ENCODE measurements at regions not wholly inside any gene's neighbourhood (a gene's known extent, or its start where the extent isn't known, plus 50 kb on each side); places are given as distances from the start of the nearest gene placed in this dataset.

DNA sequence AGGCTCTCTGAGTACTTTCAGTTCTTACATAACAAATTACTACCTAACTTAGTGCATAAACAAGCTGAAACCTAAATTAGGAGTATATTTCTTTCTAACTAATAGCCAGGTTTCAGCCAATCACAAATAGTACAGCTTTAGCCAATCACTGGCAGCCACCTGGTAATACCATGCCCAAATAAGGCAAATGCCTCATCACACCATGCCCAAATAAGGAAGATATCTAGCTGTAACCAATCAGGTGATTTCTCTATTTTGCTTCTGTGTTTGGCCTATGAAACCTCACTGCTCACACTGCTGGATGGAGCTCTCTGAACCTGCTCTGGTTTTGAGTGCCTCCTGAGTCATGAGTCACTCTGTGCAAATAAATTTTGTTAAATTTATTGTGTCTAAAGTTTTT lies 113.5 kb downstream of the DDIT4L start:
- no peak overlapping the region for H3K4me3 ChIP-seq (ENCODE audit: low read depth, low read length)
- peak; percentile 39 for DNase-seq (ENCODE audit: low read depth)
- TF ChIP-seq CTCF (conservative IDR thresholded peaks at IDR 0.05; ENCODE audit: low read depth, low read length), result no peak

GRCh38 chr4:100075486-100076270 lies 114.6 kb downstream of the DDIT4L start:
- no peak overlapping the region for H3K4me3 ChIP-seq (ENCODE audit: low read depth, low read length)
- no peak for DNase-seq (ENCODE audit: low read depth)
- TF ChIP-seq CTCF (conservative IDR thresholded peaks at IDR 0.05; ENCODE audit: low read depth, low read length), result no peak

DNA sequence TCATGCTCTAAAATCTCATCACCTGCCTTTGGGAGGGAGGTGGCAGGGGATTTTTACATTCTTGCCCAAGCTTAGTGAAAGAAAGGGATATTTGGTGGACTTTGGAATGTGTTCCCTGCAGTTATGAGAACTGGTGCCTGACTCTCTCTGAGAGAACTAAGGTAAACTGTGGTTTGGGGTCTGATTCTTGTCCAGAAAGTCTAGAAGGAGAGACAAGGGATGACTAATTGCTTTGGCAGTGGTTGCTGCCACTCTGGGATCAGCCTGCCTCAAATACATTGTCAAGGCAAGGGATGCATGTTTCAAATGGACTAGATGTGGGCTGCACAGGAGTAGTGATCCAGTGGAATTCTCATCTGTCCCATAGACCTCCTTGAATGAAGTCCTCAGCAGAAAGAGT lies 115.2 kb downstream of the DDIT4L start:
- TF ChIP-seq CTCF (conservative IDR thresholded peaks at IDR 0.05; ENCODE audit: low read depth, low read length), result no peak
- no peak overlapping the region for H3K4me3 ChIP-seq (ENCODE audit: low read depth, low read length)
- DNase-seq (ENCODE audit: low read depth), result no peak

DNA sequence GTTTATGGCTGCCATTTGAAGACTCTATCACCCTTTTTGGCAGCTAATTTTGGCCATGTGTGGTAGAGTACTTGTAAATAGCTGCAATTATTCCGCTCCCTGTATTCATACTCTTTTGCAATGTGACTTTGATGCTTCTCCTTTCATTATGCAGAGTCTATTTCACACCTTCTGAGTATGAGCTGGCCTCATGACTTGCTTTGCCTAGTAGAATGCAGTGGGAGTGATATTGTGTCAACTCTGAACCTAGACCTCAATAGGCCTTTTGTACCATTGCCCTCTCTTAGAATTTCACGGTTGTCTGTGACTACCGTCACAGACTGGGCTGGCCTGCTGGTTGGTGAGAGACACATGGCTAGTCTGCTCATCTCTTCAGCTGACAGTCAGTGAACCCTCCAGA lies 118.8 kb downstream of the DDIT4L start:
- H3K4me3 ChIP-seq (ENCODE audit: low read depth, low read length), result no peak overlapping the region
- TF ChIP-seq CTCF (conservative IDR thresholded peaks at IDR 0.05; ENCODE audit: low read depth, low read length), result no peak
- no peak for DNase-seq (ENCODE audit: low read depth)

GRCh38 chr4:100070868-100071267 lies 119.4 kb downstream of the DDIT4L start:
- DNase-seq (ENCODE audit: low read depth), result no peak
- TF ChIP-seq CTCF (conservative IDR thresholded peaks at IDR 0.05; ENCODE audit: low read depth, low read length), result no peak
- no peak overlapping the region for H3K4me3 ChIP-seq (ENCODE audit: low read depth, low read length)

DNA sequence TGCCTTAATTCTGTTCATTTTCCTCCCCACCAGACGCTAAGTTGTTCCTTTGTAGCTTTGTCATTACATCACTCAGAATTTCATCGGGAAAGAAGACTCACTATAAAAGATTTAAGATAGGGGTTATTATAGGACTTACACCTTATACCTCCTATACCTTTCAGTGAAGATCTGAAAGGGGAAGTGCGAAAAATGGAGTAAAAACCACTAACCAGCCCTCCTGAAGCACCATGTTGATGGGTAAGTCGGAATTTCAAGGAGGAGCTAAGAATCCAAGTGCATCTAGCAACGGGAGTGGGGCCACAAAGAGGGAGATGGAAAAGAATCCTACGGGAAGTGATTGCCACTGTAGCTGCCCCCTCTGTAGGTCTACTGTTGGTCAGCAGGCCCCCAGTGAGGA lies 119.1 kb upstream of the H2AZ1 start:
- no peak for DNase-seq (ENCODE audit: low read depth)
- no peak for TF ChIP-seq CTCF (conservative IDR thresholded peaks at IDR 0.05; ENCODE audit: low read depth, low read length)

DNA sequence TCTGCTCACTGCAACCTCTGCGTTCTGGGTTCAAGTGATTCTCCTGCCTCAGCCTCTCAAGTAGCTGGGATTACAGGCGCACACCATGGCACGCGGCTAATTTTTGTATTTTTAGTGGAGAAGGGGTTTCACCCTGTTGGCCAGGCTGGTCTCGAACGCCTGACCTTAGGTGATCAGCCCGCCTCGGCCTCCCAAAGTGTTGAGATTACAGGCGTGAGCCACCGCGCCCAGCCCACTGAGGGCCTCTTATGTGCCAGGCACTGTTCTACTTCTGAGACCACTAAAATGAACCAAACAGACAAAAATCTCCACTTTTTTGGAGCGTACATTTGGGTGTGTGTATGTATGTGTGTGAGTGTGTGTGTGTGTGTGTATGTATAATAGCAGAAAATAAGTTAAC lies 117.2 kb upstream of the H2AZ1 start:
- no peak for DNase-seq (ENCODE audit: low read depth)
- TF ChIP-seq CTCF (conservative IDR thresholded peaks at IDR 0.05; ENCODE audit: low read depth, low read length), result no peak
- no peak overlapping the region for H3K4me3 ChIP-seq (ENCODE audit: low read depth, low read length)

More for the DNA sequence above, 119.1 kb upstream of the H2AZ1 start:
- no peak overlapping the region for H3K4me3 ChIP-seq (ENCODE audit: low read depth, low read length)

Data from epithelial cell of proximal tubule (primary cell).